ENCODE measurements at regions not wholly inside any gene's neighbourhood (a gene's known extent, or its start where the extent isn't known, plus 50 kb on each side); places are given as distances from the start of the nearest gene placed in this dataset.

DNA sequence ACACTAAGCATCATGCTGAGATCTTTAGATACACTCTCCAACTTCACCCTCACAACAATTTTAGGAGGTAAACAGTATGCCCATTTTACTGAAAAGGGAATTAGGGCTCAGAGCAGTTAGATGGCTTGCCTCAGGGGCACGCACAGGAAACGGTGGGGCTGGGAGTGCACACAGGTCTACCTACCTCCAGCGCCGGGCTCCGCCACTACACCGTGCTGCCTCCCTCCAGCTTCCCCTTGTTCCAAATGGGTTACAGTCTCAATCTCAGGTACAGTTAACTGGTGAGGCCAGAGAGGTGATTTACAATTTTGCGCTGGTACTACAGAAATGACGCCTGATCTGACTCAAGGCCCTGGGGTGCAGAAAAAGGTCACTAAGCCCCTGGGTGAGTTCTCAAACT, 142.0 kb downstream of the NOC3L start:
- no peaks in the 10 kb centered on the region for H3K9me3 ChIP-seq
- DNase-seq (no peak), ATAC-seq (no peak)
- H3K36me3 ChIP-seq = no peaks in the 10 kb centered on the region
- H3K4me3 ChIP-seq = no peak overlapping the region
- peaks cover 0 to 61% (median 23%) of the 10 kb centered on the region in 9 donors for H3K4me1 ChIP-seq
- intact Hi-C loops (cut with DNase I) = loop anchor here in 1 of 10 donors (5.0 kb wide), 1 partner anchor 143 kb away; no protein-coding TSS in a partner anchor
- H3K27me3 ChIP-seq = no peaks in the 10 kb centered on the region
- TF ChIP-seq, protein P1, sequence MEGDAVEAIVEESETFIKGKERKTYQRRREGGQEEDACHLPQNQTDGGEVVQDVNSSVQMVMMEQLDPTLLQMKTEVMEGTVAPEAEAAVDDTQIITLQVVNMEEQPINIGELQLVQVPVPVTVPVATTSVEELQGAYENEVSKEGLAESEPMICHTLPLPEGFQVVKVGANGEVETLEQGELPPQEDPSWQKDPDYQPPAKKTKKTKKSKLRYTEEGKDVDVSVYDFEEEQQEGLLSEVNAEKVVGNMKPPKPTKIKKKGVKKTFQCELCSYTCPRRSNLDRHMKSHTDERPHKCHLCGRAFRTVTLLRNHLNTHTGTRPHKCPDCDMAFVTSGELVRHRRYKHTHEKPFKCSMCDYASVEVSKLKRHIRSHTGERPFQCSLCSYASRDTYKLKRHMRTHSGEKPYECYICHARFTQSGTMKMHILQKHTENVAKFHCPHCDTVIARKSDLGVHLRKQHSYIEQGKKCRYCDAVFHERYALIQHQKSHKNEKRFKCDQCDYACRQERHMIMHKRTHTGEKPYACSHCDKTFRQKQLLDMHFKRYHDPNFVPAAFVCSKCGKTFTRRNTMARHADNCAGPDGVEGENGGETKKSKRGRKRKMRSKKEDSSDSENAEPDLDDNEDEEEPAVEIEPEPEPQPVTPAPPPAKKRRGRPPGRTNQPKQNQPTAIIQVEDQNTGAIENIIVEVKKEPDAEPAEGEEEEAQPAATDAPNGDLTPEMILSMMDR (IDR thresholded peaks at IDR 0.05) = no peak
- H3K27ac ChIP-seq = no peak overlapping the region
- 97 to 98% methylated on average over 8 of the region's 8 CpGs for WGBS, 2 donors

DNA sequence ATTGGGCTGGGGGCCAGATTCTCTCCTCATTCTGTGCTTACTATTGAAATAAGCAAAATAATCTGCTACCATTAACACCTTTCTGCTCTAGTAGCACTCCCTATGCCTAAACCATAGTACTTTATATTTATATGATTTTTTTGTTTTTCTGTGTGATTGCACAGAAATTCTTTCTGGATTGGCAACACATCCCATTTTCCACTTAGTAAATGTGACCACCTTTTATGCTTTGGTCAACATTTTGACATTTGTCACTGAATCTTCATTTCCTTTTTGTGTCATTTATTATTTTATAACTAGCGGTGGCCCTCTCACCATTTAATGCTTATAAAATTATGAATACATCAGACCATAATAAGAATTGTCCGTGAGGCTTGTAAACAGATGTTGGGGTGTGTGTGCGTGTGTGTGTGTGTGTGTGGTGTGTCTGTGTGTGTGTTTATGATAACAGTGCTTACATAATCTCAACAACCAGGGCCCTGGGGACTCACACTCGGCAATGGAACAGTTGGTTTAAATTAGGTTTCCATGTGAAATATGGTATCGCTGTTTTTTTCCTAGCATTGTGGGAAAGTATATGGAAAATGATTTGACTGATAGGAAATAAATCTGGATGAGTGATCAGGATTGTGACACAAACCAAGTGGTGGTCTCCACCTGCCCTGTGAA, 138.9 kb downstream of the NOC3L start:
- TF ChIP-seq, protein P1 (IDR thresholded peaks at IDR 0.05) = no peak
- intact Hi-C loops (cut with DNase I) = loop anchor here in 1 of 10 donors (5.0 kb wide), 1 partner anchor 147 kb away; no protein-coding TSS in a partner anchor
- DNase-seq (peak; percentile 38 to 70), ATAC-seq (peak in 2 of 8 donors; percentile 31 to 51)
- WGBS, 2 donors = 45 to 55% methylated on average over 5 of the region's 5 CpGs
- Histone ChIP-seq H3K36me3 (peaks cover 0 to 13% (median 0%) of the 10 kb centered on the region in 9 donors), H3K4me3 (no peak overlapping the region), H3K4me1 (peaks cover 0 to 57% (median 16%) of the 10 kb centered on the region in 9 donors), H3K9me3 (no peaks in the 10 kb centered on the region), H3K27me3 (no peaks in the 10 kb centered on the region), H3K27ac (peak overlapping the region in 5 of 10 donors; percentile 33 to 71 (median 55))

DNA sequence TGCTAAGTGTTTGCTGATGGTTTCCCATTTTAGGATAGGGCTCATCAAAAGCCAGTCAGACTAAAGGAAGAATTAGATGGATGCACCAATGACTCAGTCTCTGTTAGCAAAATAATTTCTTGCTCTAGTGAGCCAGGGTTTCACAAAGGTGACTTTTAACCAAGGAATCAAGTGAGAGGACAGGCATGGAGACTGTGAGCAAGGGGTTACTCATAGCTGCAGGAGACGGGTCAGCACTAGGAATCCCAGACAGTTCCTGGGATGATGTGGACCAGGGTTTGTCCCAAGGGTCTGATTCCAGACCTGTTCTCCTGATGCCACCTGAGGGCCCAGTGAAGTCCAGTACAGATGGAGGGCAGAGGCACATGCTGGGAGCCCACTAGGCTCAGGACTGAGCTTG, 138.1 kb downstream of the NOC3L start:
- intact Hi-C loops (cut with DNase I) = loop anchor here in 1 of 10 donors (5.0 kb wide), 1 partner anchor 147 kb away; no protein-coding TSS in a partner anchor
- Histone ChIP-seq H3K36me3 (peaks cover 0 to 18% (median 0%) of the 10 kb centered on the region in 9 donors), H3K4me1 (peaks cover 0 to 50% (median 9%) of the 10 kb centered on the region in 9 donors), H3K9me3 (no peaks in the 10 kb centered on the region), H3K27me3 (no peaks in the 10 kb centered on the region), H3K27ac (peak overlapping the region in 5 of 10 donors; percentile 8 to 71 (median 33)), H3K4me3 (no peak overlapping the region)
- ATAC-seq (peak in 1 of 8 donors; percentile 45), DNase-seq (no peak)
- 53 to 61% methylated on average over 1 of the region's 1 CpG for WGBS, 2 donors
- TF ChIP-seq, protein P1 (IDR thresholded peaks at IDR 0.05) = no peak

DNA sequence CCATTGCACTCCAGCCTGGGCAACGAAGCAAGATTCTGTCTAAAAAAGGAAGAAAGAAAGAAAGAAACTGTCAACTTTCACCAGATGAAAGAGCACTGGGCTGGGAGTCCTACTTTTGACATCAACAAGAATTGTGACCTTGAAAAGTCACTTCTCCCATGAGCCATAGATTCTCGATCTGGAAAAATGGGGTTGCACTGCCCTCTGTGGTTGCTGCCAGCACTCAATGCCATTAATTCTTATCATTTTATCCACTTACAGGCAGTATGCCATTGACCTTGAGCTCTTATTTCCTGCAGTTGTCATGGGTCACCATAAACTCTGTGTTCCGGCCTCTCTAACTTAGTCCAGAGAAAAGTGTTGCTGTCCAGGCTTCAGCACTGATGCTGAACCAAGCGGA, 137.2 kb downstream of the NOC3L start:
- Histone ChIP-seq H3K4me3 (no peak overlapping the region), H3K27me3 (no peaks in the 10 kb centered on the region), H3K36me3 (peaks cover 0 to 25% (median 0%) of the 10 kb centered on the region in 9 donors), H3K4me1 (peaks cover 0 to 47% (median 8%) of the 10 kb centered on the region in 9 donors), H3K27ac (peak overlapping the region in 4 of 10 donors; percentile 15 to 71 (median 42)), H3K9me3 (peaks cover 0 to 6% (median 0%) of the 10 kb centered on the region in 11 donors)
- 64 to 67% methylated on average over 4 of the region's 4 CpGs for WGBS, 2 donors
- DNase-seq (no peak), ATAC-seq (peak in 7 of 8 donors; percentile 24 to 59 (median 47))
- TF ChIP-seq, protein P1 (IDR thresholded peaks at IDR 0.05) = peak in 6 of 9 donors; percentile 5 to 34 (median 31)
- intact Hi-C loops (cut with DNase I) = no loop called here
